Sigmoid colon (tissue), 3 donors: ENCODE measurements at regions not wholly inside any gene's neighbourhood (a gene's known extent, or its start where the extent isn't known, plus 50 kb on each side); places are given as distances from the start of the nearest gene placed in this dataset.

Experiments used
- CTCF ChIP-seq, 4 experiments: fragments of 450-650 bp in 3 of 4; fragments of 200-600 bp in 1 of 4; IDR thresholded peaks; one replicate each; pipeline ENCODE4 v1.5.1; 2016 to 2019; ENCODE audit warnings: antibody characterized with exemption in 4 of 4, mild to moderate bottlenecking in 3 of 4, moderate library complexity in 2 of 4
- POLR2A ChIP-seq, 2 donors: fragments of 450-650 bp; IDR thresholded peaks; one replicate each; pipeline ENCODE4 v1.6.1; 2016; ENCODE audit warnings: antibody characterized with exemption in 2 of 2, mild to moderate bottlenecking in 2 of 2, moderate library complexity in 2 of 2

DNA sequence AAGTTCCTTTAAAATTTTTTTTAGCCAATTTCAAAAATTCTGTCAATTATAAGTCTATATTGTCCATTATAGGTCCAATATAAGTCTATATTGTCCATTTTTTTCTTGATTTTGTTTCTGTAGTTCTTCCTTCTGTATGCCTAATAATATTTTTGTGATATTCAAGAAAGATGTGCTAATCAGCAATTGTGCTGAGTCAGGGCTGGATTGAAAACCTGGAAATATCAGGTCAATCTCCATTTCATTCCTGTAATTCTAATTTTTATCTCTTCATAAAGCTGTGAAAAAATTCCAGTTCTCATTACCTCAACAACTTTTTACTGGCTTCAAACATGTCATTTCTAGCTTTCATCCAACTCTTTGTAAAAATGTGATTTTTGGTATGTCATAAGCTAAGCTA lies 353.7 kb downstream of the SLITRK6 start:
- TF ChIP-seq POLR2A (IDR thresholded peaks at IDR 0.05) (no peak), CTCF (IDR thresholded peaks at IDR 0.05) (no peak)
